IMR-90 (cell line): ENCODE measurements at regions not wholly inside any gene's neighbourhood (a gene's known extent, or its start where the extent isn't known, plus 50 kb on each side); places are given as distances from the start of the nearest gene placed in this dataset.

Source experiments
- ATAC-seq: fragments of 200-7000 bp; cut with Tn5 transposase; 2 replicates; pipeline ENCODE4 v1.9.1; 2020; ENCODE audit warnings: low read depth, mild to moderate bottlenecking, moderate library complexity
- BruUV-seq: library from RNA; stranded (reverse); fragments of 400-500 nt; replicated peaks from 2 replicates; lab custom pipeline; 2021; lab: Mats Ljungman, UMichigan
- CTCF ChIA-PET: fragments of 300-600 bp; formaldehyde crosslinking; extraction: SDS; loops from one replicate; lab custom pipeline; 2021; ENCODE audit warnings: antibody characterized with exemption; lab: Yijun Ruan, JAX
- POLR2A ChIA-PET: fragments of 300-600 bp; sonication (Branson Sonifier 250); formaldehyde crosslinking; loops from one replicate; lab custom pipeline; 2022; ENCODE audit warnings: antibody characterized with exemption; ENCODE audit not compliant: unreplicated experiment; lab: Charles Lee
- DNase-seq: peaks from one replicate; pipeline ENCODE4 v3.0.0; 2013
- H2AFZ ChIP-seq: replicated peaks from 2 replicates; pipeline ENCODE3; 2013; ENCODE audit warnings: low read length, mild to moderate bottlenecking; ENCODE audit not compliant: poor library complexity
- H2AK5ac ChIP-seq: 2 replicates; pipeline ENCODE4 v1.6.1; 2013; ENCODE audit warnings: low read depth, low read length, inconsistent platforms
- H2AK9ac ChIP-seq: replicated peaks from 2 replicates; pipeline ENCODE3; 2013; ENCODE audit warnings: mild to moderate bottlenecking, low read depth, low read length, moderate library complexity; ENCODE audit not compliant: poor library complexity
- H2BK120ac ChIP-seq: 2 replicates; pipeline ENCODE4 v1.6.1; 2013; ENCODE audit warnings: low read depth, low read length, inconsistent platforms
- H2BK15ac ChIP-seq: 3 replicates; pipeline ENCODE4 v1.6.1; 2013; ENCODE audit warnings: low read depth, low read length, inconsistent platforms
- H2BK20ac ChIP-seq: 2 replicates; pipeline ENCODE4 v1.6.1; 2013; ENCODE audit warnings: low read depth, mild to moderate bottlenecking, inconsistent platforms, low read length, moderate library complexity
- H2BK5ac ChIP-seq: 2 replicates; pipeline ENCODE4 v1.6.1; 2013; ENCODE audit warnings: mild to moderate bottlenecking, low read depth, low read length, inconsistent platforms; ENCODE audit not compliant: poor library complexity, severe bottlenecking
- H3K14ac ChIP-seq: replicated peaks from 2 replicates; pipeline ENCODE4 v1.6.1; 2013; ENCODE audit warnings: low read depth, low read length, inconsistent platforms
- H3K18ac ChIP-seq: 2 replicates; pipeline ENCODE4 v1.6.1; 2013; ENCODE audit warnings: low read depth, low read length, control low read depth
- H3K23ac ChIP-seq: 2 replicates; pipeline ENCODE4 v1.6.1; 2013; ENCODE audit warnings: low read depth, low read length, inconsistent platforms
- H3K27ac ChIP-seq: 2 replicates; pipeline ENCODE4 v1.5.1; 2013; ENCODE audit warnings: mild to moderate bottlenecking, control low read depth, low read length; ENCODE audit not compliant: insufficient read depth
- H3K27me3 ChIP-seq: 2 replicates; pipeline ENCODE4 v1.6.1; 2013; ENCODE audit warnings: low read length; ENCODE audit not compliant: control insufficient read depth, insufficient read depth
- H3K36me3 ChIP-seq: 2 replicates; pipeline ENCODE4 v1.6.1; 2013; ENCODE audit warnings: low read length, mixed read lengths; ENCODE audit not compliant: control insufficient read depth, insufficient read depth
- H3K4ac ChIP-seq: 2 replicates; pipeline ENCODE4 v1.6.1; 2013; ENCODE audit warnings: low read depth, low read length, inconsistent platforms
- H3K4me1 ChIP-seq: 2 replicates; pipeline ENCODE4 v1.6.1; 2013; ENCODE audit warnings: low read length, mixed read lengths; ENCODE audit not compliant: control insufficient read depth, insufficient read depth
- H3K4me2 ChIP-seq: 2 replicates; pipeline ENCODE4 v1.6.1; 2013; ENCODE audit warnings: low read depth, mild to moderate bottlenecking, control low read depth, low read length, moderate library complexity
- H3K4me3 ChIP-seq: 2 replicates; pipeline ENCODE4 v1.5.1; 2013; ENCODE audit warnings: low read depth, mild to moderate bottlenecking, control low read depth, low read length, moderate library complexity; ENCODE audit not compliant: insufficient read depth
- H3K56ac ChIP-seq: 2 replicates; pipeline ENCODE4 v1.6.1; 2013; ENCODE audit warnings: low read length, inconsistent platforms; ENCODE audit not compliant: insufficient read depth; ENCODE audit errors: extremely low read depth
- H3K79me1 ChIP-seq, 2 experiments: 2 replicates each; pipeline ENCODE4 v1.6.1; 2013; ENCODE audit warnings: low read length in 2 of 2, inconsistent platforms in 1 of 2, low read depth in 1 of 2
- H3K9ac ChIP-seq: 2 replicates; pipeline ENCODE4 v1.6.1; 2013; ENCODE audit warnings: low read depth, low read length, control low read depth
- H3K9me1 ChIP-seq: 2 replicates; pipeline ENCODE4 v1.6.1; 2013; ENCODE audit warnings: low read length, inconsistent platforms; ENCODE audit not compliant: insufficient read depth
- H3K9me3 ChIP-seq: 2 replicates; pipeline ENCODE4 v1.6.1; 2013; ENCODE audit warnings: low read length; ENCODE audit not compliant: control insufficient read depth, insufficient read depth
- H4K20me1 ChIP-seq: 2 replicates; pipeline ENCODE4 v1.6.1; 2013; ENCODE audit warnings: low read length, inconsistent platforms; ENCODE audit not compliant: insufficient read depth
- H4K5ac ChIP-seq: 2 replicates; pipeline ENCODE4 v1.6.1; 2013; ENCODE audit warnings: mild to moderate bottlenecking, low read depth, low read length, control low read depth
- H4K8ac ChIP-seq, 2 experiments: 2 replicates each; pipeline ENCODE4 v1.6.1; 2013; ENCODE audit warnings: low read depth in 2 of 2, low read length in 2 of 2, control low read depth in 1 of 2, inconsistent platforms in 1 of 2
- H4K91ac ChIP-seq: 2 replicates; pipeline ENCODE4 v1.6.1; 2013; ENCODE audit warnings: low read depth, low read length, inconsistent platforms; ENCODE audit not compliant: insufficient read depth
- BHLHE40 ChIP-seq: fragments of 150-350 bp; IDR thresholded peaks from 2 replicates; pipeline ENCODE4 v1.6.1; 2016; ENCODE audit warnings: mild to moderate bottlenecking, low read depth, low read length
- CEBPB ChIP-seq: IDR thresholded peaks from 2 replicates; pipeline ENCODE4 v1.6.1; 2012; ENCODE audit warnings: low read depth, low read length, improper control_type of control experiment
- CHD1 ChIP-seq: IDR thresholded peaks from 2 replicates; pipeline ENCODE4 v1.6.1; 2012; ENCODE audit warnings: low read depth, low read length, improper control_type of control experiment
- CTCF ChIP-seq: conservative IDR thresholded peaks from 2 replicates; pipeline ENCODE4 v1.5.1; 2012; ENCODE audit warnings: mild to moderate bottlenecking, low read depth, low read length, improper control_type of control experiment
- ELK1 ChIP-seq: fragments of 150-350 bp; IDR thresholded peaks from 2 replicates; pipeline ENCODE4 v1.6.1; 2016; ENCODE audit warnings: low read depth, mild to moderate bottlenecking, low read length, moderate library complexity, borderline replicate concordance
- FOS ChIP-seq: fragments of 150-350 bp; IDR thresholded peaks from 2 replicates; pipeline ENCODE4 v1.6.1; 2016; ENCODE audit warnings: low read depth, low read length
- MAFK ChIP-seq: IDR thresholded peaks from 2 replicates; pipeline ENCODE4 v1.6.1; 2012; ENCODE audit warnings: low read depth, low read length, improper control_type of control experiment
- MAZ ChIP-seq: IDR thresholded peaks from 2 replicates; pipeline ENCODE4 v1.6.1; 2012; ENCODE audit warnings: low read depth, mild to moderate bottlenecking, low read length, improper control_type of control experiment, moderate library complexity, borderline replicate concordance
- MXI1 ChIP-seq: IDR thresholded peaks from 2 replicates; pipeline ENCODE4 v1.6.1; 2012; ENCODE audit warnings: low read depth, mild to moderate bottlenecking, low read length, moderate library complexity, borderline replicate concordance
- NFE2L2 ChIP-seq: fragments of 150-350 bp; IDR thresholded peaks from 2 replicates; pipeline ENCODE4 v1.6.1; 2016; ENCODE audit warnings: low read depth, mild to moderate bottlenecking, low read length
- POLR2A ChIP-seq: IDR thresholded peaks from 2 replicates; pipeline ENCODE4 v1.6.1; 2012; ENCODE audit warnings: mild to moderate bottlenecking, low read depth, low read length
- RAD21 ChIP-seq: IDR thresholded peaks from 2 replicates; pipeline ENCODE4 v1.6.1; 2012; ENCODE audit warnings: low read length, improper control_type of control experiment
- RCOR1 ChIP-seq: IDR thresholded peaks from 2 replicates; pipeline ENCODE4 v1.6.1; 2012; ENCODE audit warnings: mild to moderate bottlenecking, low read length, improper control_type of control experiment; ENCODE audit not compliant: insufficient replicate concordance
- RFX5 ChIP-seq: IDR thresholded peaks from 2 replicates; pipeline ENCODE4 v1.8.0; 2012; ENCODE audit warnings: low read depth, mild to moderate bottlenecking, low read length, moderate library complexity
- SMC3 ChIP-seq: fragments of 150-350 bp; IDR thresholded peaks from 2 replicates; pipeline ENCODE4 v1.6.1; 2016; ENCODE audit warnings: low read depth, mild to moderate bottlenecking, antibody characterized with exemption, low read length, moderate library complexity
- USF2 ChIP-seq: fragments of 150-350 bp; IDR thresholded peaks from 2 replicates; pipeline ENCODE4 v1.6.1; 2017; ENCODE audit warnings: mild to moderate bottlenecking, antibody characterized with exemption, low read length, low read depth
- WGBS, 2 experiments: methylation state at CpG; one replicate each; pipeline versions ENCODE4 v1.1.5 to v1.1.7; 2013; ENCODE audit warnings: missing lambda C conversion rate in 2 of 2; ENCODE audit not compliant: insufficient read length in 1 of 2; ENCODE audit errors: extremely low coverage in 2 of 2; 5-methylcytosine and 5-hydroxymethylcytosine counted together
- dilution Hi-C: fragments of 300-500 bp; cut with HindIII; formaldehyde crosslinking; loops from one replicate; pipeline ENCODE4 v1.14.3; 2018; ENCODE audit warnings: low sequenced_read_pairs; ENCODE audit not compliant: unreplicated experiment
- in situ Hi-C: fragments of 300-500 bp; cut with MboI; formaldehyde crosslinking; loops from 3 replicates; pipeline ENCODE4 v1.14.3; 2019; ENCODE audit warnings: low sequenced_read_pairs, inconsistent platforms, mixed read lengths
- intact Hi-C: fragments of 100-400 bp; cut with micrococcal nuclease; formaldehyde crosslinking; loops from 2 replicates; pipeline ENCODE4 v1.10.0; 2022

- in situ Hi-C loops = no loop called here
These were observed 67.6 kb upstream of the ANKFN1 start for GRCh38 chr17:56085576-56086267.

More at GRCh38 chr17:56085576-56086267, 67.6 kb upstream of the ANKFN1 start:
- no peak overlapping the region for H3K27ac ChIP-seq
- no peak overlapping the region for H3K18ac ChIP-seq
- ATAC-seq = no peak
- no peak overlapping the region for H3K4ac ChIP-seq
- no peak for TF ChIP-seq SMC3
- no peak for TF ChIP-seq CEBPB
- no peak for TF ChIP-seq POLR2A
- TF ChIP-seq ELK1 = no peak
- TF ChIP-seq USF2 = no peak
- no peak for TF ChIP-seq MAFK
- TF ChIP-seq MAZ = no peak
- TF ChIP-seq RCOR1 = no peak
- no peak for TF ChIP-seq RAD21
- TF ChIP-seq RFX5 = no peak
- TF ChIP-seq MXI1 = no peak
- TF ChIP-seq NFE2L2 = no peak
- TF ChIP-seq CTCF = no peak
- no peak for TF ChIP-seq CHD1
- no peak for TF ChIP-seq BHLHE40
- no peak for TF ChIP-seq FOS
- ChIA-PET CTCF (no interaction called here), POLR2A (no interaction called here)
- H2BK120ac ChIP-seq = no peak overlapping the region
- no peak overlapping the region for H3K56ac ChIP-seq
- no peak overlapping the region for H2BK20ac ChIP-seq
- WGBS, 2 experiments = no CpG with 5 or more reads among the region's 3 CpGs
- no peak overlapping the region for H4K91ac ChIP-seq
- H3K79me1 ChIP-seq = no peaks in the 10 kb centered on the region
- no peaks in the 10 kb centered on the region for H4K20me1 ChIP-seq
- no peak overlapping the region for H4K8ac ChIP-seq
- H2AFZ ChIP-seq = no peak overlapping the region
- no peak overlapping the region for H4K5ac ChIP-seq
- no peak overlapping the region for H2BK15ac ChIP-seq
- no peaks in the 10 kb centered on the region; the same call in 1 of the 2 replicates for H3K9me3 ChIP-seq
- no peaks in the 10 kb centered on the region; the same call in 1 of the 2 replicates for H3K27me3 ChIP-seq
- H2BK5ac ChIP-seq = no peak overlapping the region
- dilution Hi-C loops (no loop called here), intact Hi-C loops (no loop called here)
- no peak overlapping the region for H3K14ac ChIP-seq
- H3K4me2 ChIP-seq = no peak overlapping the region
- no peak overlapping the region for H3K4me3 ChIP-seq
- H3K4me1 ChIP-seq = no peaks in the 10 kb centered on the region
- no peak overlapping the region for H2AK9ac ChIP-seq
- H2AK5ac ChIP-seq = no peak overlapping the region
- no peak overlapping the region for H3K9ac ChIP-seq
- no peaks in the 10 kb centered on the region for H3K9me1 ChIP-seq
- no peak overlapping the region for H3K23ac ChIP-seq
- BruUV-seq = no TSS peak
- H3K36me3 ChIP-seq = no peaks in the 10 kb centered on the region
- no peak for DNase-seq
